H9 (cell line): ENCODE measurements at regions not wholly inside any gene's neighbourhood (a gene's known extent, or its start where the extent isn't known, plus 50 kb on each side); places are given as distances from the start of the nearest gene placed in this dataset.

Source experiments
- DNase-seq: peaks from one replicate; pipeline ENCODE4 v3.0.0-alpha.2; 2017
- H2AFZ ChIP-seq: one replicate; pipeline ENCODE4 v1.6.1; 2013; ENCODE audit warnings: mild to moderate bottlenecking, low read length, control low read depth, moderate library complexity
- H2AK5ac ChIP-seq: 2 replicates; pipeline ENCODE4 v1.6.1; 2013; ENCODE audit warnings: low read length, control low read depth, mixed read lengths; ENCODE audit not compliant: insufficient read length
- H2BK120ac ChIP-seq: one replicate; pipeline ENCODE4 v1.6.1; 2013; ENCODE audit warnings: low read depth, mild to moderate bottlenecking, low read length, control low read depth, inconsistent platforms; ENCODE audit not compliant: poor library complexity, severe bottlenecking
- H2BK12ac ChIP-seq: 2 replicates; pipeline ENCODE4 v1.6.1; 2013; ENCODE audit warnings: low read length, control low read depth, mixed read lengths, low read depth; ENCODE audit not compliant: insufficient read length
- H2BK15ac ChIP-seq: 2 replicates; pipeline ENCODE4 v1.6.1; 2013; ENCODE audit warnings: low read depth, low read length, control low read depth
- H2BK20ac ChIP-seq: one replicate; pipeline ENCODE4 v1.6.1; 2013; ENCODE audit warnings: low read depth, mild to moderate bottlenecking, low read length, control low read depth, inconsistent platforms; ENCODE audit not compliant: poor library complexity, severe bottlenecking
- H2BK5ac ChIP-seq: 2 replicates; pipeline ENCODE4 v1.6.1; 2013; ENCODE audit warnings: low read length, control low read depth, mixed read lengths; ENCODE audit not compliant: insufficient read length
- H3K14ac ChIP-seq: 2 replicates; pipeline ENCODE4 v1.6.1; 2013; ENCODE audit warnings: low read length, control low read depth; ENCODE audit not compliant: insufficient read depth
- H3K18ac ChIP-seq: 2 replicates; pipeline ENCODE4 v1.6.1; 2013; ENCODE audit warnings: low read depth, mild to moderate bottlenecking, mixed read lengths, low read length, control low read depth; ENCODE audit not compliant: insufficient read length
- H3K23ac ChIP-seq: 2 replicates; pipeline ENCODE4 v1.6.1; 2013; ENCODE audit warnings: low read length, control low read depth, mixed read lengths, low read depth; ENCODE audit not compliant: insufficient read length
- H3K23me2 ChIP-seq: 2 replicates; pipeline ENCODE4 v1.6.1; 2013; ENCODE audit warnings: low read depth, mild to moderate bottlenecking, mixed read lengths, low read length, control low read depth; ENCODE audit not compliant: insufficient read length, poor library complexity, severe bottlenecking
- H3K27ac ChIP-seq: 2 replicates; pipeline ENCODE4 v1.5.1; 2013; ENCODE audit warnings: low read length, control low read depth, mixed read lengths, low read depth; ENCODE audit not compliant: insufficient read length
- H3K27me3 ChIP-seq: 2 replicates; pipeline ENCODE4 v1.6.1; 2013; ENCODE audit warnings: low read length, control low read depth, inconsistent platforms; ENCODE audit not compliant: insufficient read depth
- H3K4ac ChIP-seq: 2 replicates; pipeline ENCODE4 v1.6.1; 2013; ENCODE audit warnings: low read depth, mild to moderate bottlenecking, control low read depth, inconsistent platforms, low read length, moderate library complexity
- H3K4me1 ChIP-seq: 2 replicates; pipeline ENCODE4 v1.6.1; 2013; ENCODE audit warnings: low read length, control low read depth, inconsistent platforms; ENCODE audit not compliant: insufficient read depth
- H3K4me2 ChIP-seq: 2 replicates; pipeline ENCODE4 v1.6.1; 2013; ENCODE audit warnings: low read length, control low read depth, mixed read lengths; ENCODE audit not compliant: insufficient read length, insufficient read depth
- H3K56ac ChIP-seq: 2 replicates; pipeline ENCODE4 v1.6.1; 2013; ENCODE audit warnings: low read depth, mild to moderate bottlenecking, mixed read lengths, low read length, control low read depth; ENCODE audit not compliant: insufficient read length
- H3K79me1 ChIP-seq: 2 replicates; pipeline ENCODE4 v1.6.1; 2013; ENCODE audit warnings: low read depth, mild to moderate bottlenecking, moderate library complexity, low read length, control low read depth, inconsistent platforms; ENCODE audit not compliant: insufficient read depth, poor library complexity, severe bottlenecking
- H3K79me2 ChIP-seq: 2 replicates; pipeline ENCODE4 v1.6.1; 2013; ENCODE audit warnings: low read length, control low read depth, inconsistent platforms; ENCODE audit not compliant: insufficient read depth
- H3K9ac ChIP-seq: 2 replicates; pipeline ENCODE4 v1.6.1; 2013; ENCODE audit warnings: low read length, control low read depth, mixed read lengths; ENCODE audit not compliant: insufficient read length; ENCODE audit errors: extremely low read depth
- H3K9me3 ChIP-seq: one replicate; pipeline ENCODE4 v1.6.1; 2013; ENCODE audit warnings: low read depth, low read length, inconsistent platforms; ENCODE audit not compliant: control insufficient read depth
- H3T11ph ChIP-seq: one replicate; pipeline ENCODE4 v1.6.1; 2013; ENCODE audit warnings: mild to moderate bottlenecking, low read length, control low read depth, inconsistent platforms
- H4K20me1 ChIP-seq: one replicate; pipeline ENCODE4 v1.6.1; 2013; ENCODE audit not compliant: control insufficient read depth, insufficient read length, insufficient read depth
- H4K5ac ChIP-seq: 2 replicates; pipeline ENCODE4 v1.6.1; 2013; ENCODE audit warnings: low read depth, mild to moderate bottlenecking, mixed read lengths, low read length, control low read depth; ENCODE audit not compliant: insufficient read length
- H4K8ac ChIP-seq: replicated peaks from 2 replicates; pipeline ENCODE4 v1.6.1; 2013; ENCODE audit warnings: low read length, control low read depth, mixed read lengths, low read depth; ENCODE audit not compliant: insufficient read length
- H4K91ac ChIP-seq: 2 replicates; pipeline ENCODE4 v1.6.1; 2013; ENCODE audit warnings: low read depth, mild to moderate bottlenecking, moderate library complexity, mixed read lengths, low read length, control low read depth; ENCODE audit not compliant: insufficient read length
- H3K27ac Mint-ChIP-seq, 3 experiments: 2 replicates in 2 of 3; 3 replicates in 1 of 3; pipeline ENCODE4 v1.8.0; 2020 to 2021; ENCODE audit warnings: mixed read lengths in 3 of 3, mild to moderate bottlenecking in 1 of 3, moderate library complexity in 1 of 3
- H3K27me3 Mint-ChIP-seq: 2 replicates; pipeline ENCODE4 v1.8.0; 2021; ENCODE audit warnings: low read depth, mild to moderate bottlenecking, moderate library complexity, mixed read lengths
- H3K36me3 Mint-ChIP-seq, 3 experiments: 2 replicates in 2 of 3; 3 replicates in 1 of 3; pipeline ENCODE4 v1.8.0; 2020 to 2021; ENCODE audit warnings: low read depth in 3 of 3, mixed read lengths in 3 of 3; ENCODE audit not compliant: insufficient read depth in 1 of 3
- H3K4me1 Mint-ChIP-seq, 2 experiments: 2 replicates each; pipeline ENCODE4 v1.8.0; 2020; ENCODE audit warnings: mixed read lengths in 2 of 2
- H3K4me3 Mint-ChIP-seq, 2 experiments: 2 replicates in 1 of 2; 3 replicates in 1 of 2; pipeline ENCODE4 v1.8.0; 2020 to 2021; ENCODE audit warnings: mild to moderate bottlenecking in 2 of 2, mixed read lengths in 2 of 2, moderate library complexity in 1 of 2
- H3K9me3 Mint-ChIP-seq, 2 experiments: 2 replicates in 1 of 2; 3 replicates in 1 of 2; pipeline ENCODE4 v1.8.0; 2020; ENCODE audit warnings: mild to moderate bottlenecking in 2 of 2, mixed read lengths in 2 of 2, moderate library complexity in 1 of 2
- CTCF ChIP-seq: fragments of 200-600 bp; sonication (generic); conservative IDR thresholded peaks from 3 replicates; pipeline ENCODE4 v1.8.0; 2021; ENCODE audit warnings: antibody characterized with exemption, mild to moderate bottlenecking
- WGBS: extraction: QIAGEN DNeasy Blood & Tissue Kit; methylation state at CpG from one replicate; pipeline ENCODE4 v1.1.7; 2013; ENCODE audit warnings: missing lambda C conversion rate, low lambda C conversion rate, mixed read lengths; ENCODE audit not compliant: insufficient read length; ENCODE audit errors: extremely low coverage; 5-methylcytosine and 5-hydroxymethylcytosine counted together

- H2AK5ac ChIP-seq, result no peak overlapping the region
- no peak overlapping the region for H2BK5ac ChIP-seq
- no peaks in the 10 kb centered on the region for H3K27me3 ChIP-seq
- no peak overlapping the region for H3K9ac ChIP-seq
- H3K14ac ChIP-seq, result no peak overlapping the region
- no peak overlapping the region for H4K8ac ChIP-seq
- H3T11ph ChIP-seq, result no peak overlapping the region
- no peaks in the 10 kb centered on the region for H3K36me3 Mint-ChIP-seq
- no peak overlapping the region for H3K23ac ChIP-seq
- H2BK20ac ChIP-seq, result no peak overlapping the region
- no CpG with 5 or more reads among the region's 5 CpGs for WGBS
- H3K4ac ChIP-seq, result no peak overlapping the region
- no peak overlapping the region for H2BK15ac ChIP-seq
- no peaks in the 10 kb centered on the region for H3K9me3 Mint-ChIP-seq
- H3K27me3 Mint-ChIP-seq, result no peaks in the 10 kb centered on the region
- no peaks in the 10 kb centered on the region for H3K79me1 ChIP-seq
- H4K91ac ChIP-seq, result no peak overlapping the region
- no peak overlapping the region for H3K27ac Mint-ChIP-seq
- no peaks in the 10 kb centered on the region for H3K23me2 ChIP-seq
- H3K4me1 Mint-ChIP-seq, result 0 out of 4 replicates have a peak, but pooled peaks cover 0 to 2% of the 10 kb centered on the region in 2 experiments
- H3K79me2 ChIP-seq, result no peaks in the 10 kb centered on the region
- H3K4me3 Mint-ChIP-seq, result no peak overlapping the region
- no peak overlapping the region for H3K27ac ChIP-seq
- no peaks in the 10 kb centered on the region for H3K4me1 ChIP-seq
- no peak for DNase-seq
- H3K18ac ChIP-seq, result no peak overlapping the region
- H4K20me1 ChIP-seq, result no peaks in the 10 kb centered on the region
- H3K56ac ChIP-seq, result no peak overlapping the region
- TF ChIP-seq CTCF, result no peak
- no peak overlapping the region for H3K4me2 ChIP-seq
- H4K5ac ChIP-seq, result no peak overlapping the region
- H2BK120ac ChIP-seq, result no peak overlapping the region
- H3K9me3 ChIP-seq, result no peaks in the 10 kb centered on the region
- no peak overlapping the region for H2AFZ ChIP-seq
- no peak overlapping the region for H2BK12ac ChIP-seq
Observed at GRCh38 chr6:98657764-98658163, 176.6 kb upstream of the POU3F2 start.
